SU-DHL-6 (cell line): ENCODE measurements at regions not wholly inside any gene's neighbourhood (a gene's known extent, or its start where the extent isn't known, plus 50 kb on each side); places are given as distances from the start of the nearest gene placed in this dataset.

ENCODE experiments used
- EZH2phosphoT487 ChIP-seq: fragments of 200-600 bp; sonication (generic), shearing (Covaris generic); conservative IDR thresholded peaks from 2 replicates; pipeline ENCODE4 v1.6.1; 2018; ENCODE audit warnings: mild to moderate bottlenecking, antibody characterized with exemption, low read length, moderate library complexity, mixed read lengths
- TF ChIP-seq, protein P1 (sequence below): fragments of 200-600 bp; sonication (generic); IDR thresholded peaks from one replicate; pipeline ENCODE4 v1.5.1; 2017; ENCODE audit warnings: antibody characterized with exemption, mild to moderate bottlenecking, low read length, moderate library complexity; ENCODE audit not compliant: insufficient read depth, poor library complexity, severe bottlenecking

DNA sequence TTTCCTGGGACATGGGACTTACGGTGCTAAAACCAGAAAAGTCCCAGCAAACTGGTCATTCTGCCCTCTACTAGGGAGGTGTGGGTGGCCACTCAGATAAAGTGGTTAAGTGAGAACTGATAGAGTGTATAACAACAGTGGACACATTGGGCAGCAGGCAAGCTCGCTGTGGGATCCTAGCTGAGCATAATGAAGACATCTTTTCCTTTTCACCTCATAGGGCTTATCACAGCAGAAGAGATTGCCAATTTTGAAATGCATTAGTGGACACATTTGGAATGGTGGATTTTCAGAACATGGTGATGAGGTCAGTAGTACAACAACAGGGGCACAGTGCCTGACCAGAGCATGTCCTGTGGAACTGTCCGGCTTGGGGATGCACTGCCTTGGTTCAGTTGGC lies 477.1 kb upstream of the KIF2A start:
- TF ChIP-seq, protein P1, sequence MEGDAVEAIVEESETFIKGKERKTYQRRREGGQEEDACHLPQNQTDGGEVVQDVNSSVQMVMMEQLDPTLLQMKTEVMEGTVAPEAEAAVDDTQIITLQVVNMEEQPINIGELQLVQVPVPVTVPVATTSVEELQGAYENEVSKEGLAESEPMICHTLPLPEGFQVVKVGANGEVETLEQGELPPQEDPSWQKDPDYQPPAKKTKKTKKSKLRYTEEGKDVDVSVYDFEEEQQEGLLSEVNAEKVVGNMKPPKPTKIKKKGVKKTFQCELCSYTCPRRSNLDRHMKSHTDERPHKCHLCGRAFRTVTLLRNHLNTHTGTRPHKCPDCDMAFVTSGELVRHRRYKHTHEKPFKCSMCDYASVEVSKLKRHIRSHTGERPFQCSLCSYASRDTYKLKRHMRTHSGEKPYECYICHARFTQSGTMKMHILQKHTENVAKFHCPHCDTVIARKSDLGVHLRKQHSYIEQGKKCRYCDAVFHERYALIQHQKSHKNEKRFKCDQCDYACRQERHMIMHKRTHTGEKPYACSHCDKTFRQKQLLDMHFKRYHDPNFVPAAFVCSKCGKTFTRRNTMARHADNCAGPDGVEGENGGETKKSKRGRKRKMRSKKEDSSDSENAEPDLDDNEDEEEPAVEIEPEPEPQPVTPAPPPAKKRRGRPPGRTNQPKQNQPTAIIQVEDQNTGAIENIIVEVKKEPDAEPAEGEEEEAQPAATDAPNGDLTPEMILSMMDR = no peak
- no peak for TF ChIP-seq EZH2phosphoT487
